ENCODE measurements at regions not wholly inside any gene's neighbourhood (a gene's known extent, or its start where the extent isn't known, plus 50 kb on each side); places are given as distances from the start of the nearest gene placed in this dataset.

DNA sequence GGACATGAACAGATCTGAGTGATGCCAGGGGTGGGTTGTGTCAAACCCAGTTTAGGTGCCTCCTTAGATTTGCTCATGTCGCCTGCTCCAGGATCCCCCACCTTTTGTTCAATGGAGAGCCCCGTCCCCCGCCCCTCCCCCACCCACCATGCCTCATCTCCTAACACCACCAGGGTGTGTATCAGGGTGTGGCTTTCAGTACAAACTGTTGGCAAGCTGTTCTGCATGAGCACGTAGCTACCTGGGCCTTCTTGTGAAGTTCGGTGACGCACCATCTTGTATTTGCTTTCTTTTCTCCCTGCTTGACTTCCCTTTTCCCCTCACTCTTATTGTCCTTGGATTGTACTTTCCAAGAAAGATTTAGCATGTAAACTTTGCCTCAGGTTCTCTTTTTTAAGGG, 94.8 kb downstream of the EBNA1BP2 start:
- Histone ChIP-seq H3K4me3 (ENCODE audit: low read depth in 2 of 2, low read length in 2 of 2) (no peak overlapping the region), H3K27ac (ENCODE audit: low read length) (no peak overlapping the region), H3K9me3 (ENCODE audit: control insufficient read depth, insufficient read depth, low read depth, low read length) (no peaks in the 10 kb centered on the region), H3K36me3 (ENCODE audit: control insufficient read depth, insufficient read depth, low read length) (no peaks in the 10 kb centered on the region), H3K4me1 (ENCODE audit: control insufficient read depth, insufficient read depth, low read length) (no peaks in the 10 kb centered on the region), H3K27me3 (ENCODE audit: control insufficient read depth, insufficient read depth, low read length) (no peaks in the 10 kb centered on the region)
- in situ Hi-C loops (cut with HindIII; ENCODE audit: low pct_unique_long_range_greater_than_20kb, low sequenced_read_pairs) = no loop called here
- TF ChIP-seq, protein P1, sequence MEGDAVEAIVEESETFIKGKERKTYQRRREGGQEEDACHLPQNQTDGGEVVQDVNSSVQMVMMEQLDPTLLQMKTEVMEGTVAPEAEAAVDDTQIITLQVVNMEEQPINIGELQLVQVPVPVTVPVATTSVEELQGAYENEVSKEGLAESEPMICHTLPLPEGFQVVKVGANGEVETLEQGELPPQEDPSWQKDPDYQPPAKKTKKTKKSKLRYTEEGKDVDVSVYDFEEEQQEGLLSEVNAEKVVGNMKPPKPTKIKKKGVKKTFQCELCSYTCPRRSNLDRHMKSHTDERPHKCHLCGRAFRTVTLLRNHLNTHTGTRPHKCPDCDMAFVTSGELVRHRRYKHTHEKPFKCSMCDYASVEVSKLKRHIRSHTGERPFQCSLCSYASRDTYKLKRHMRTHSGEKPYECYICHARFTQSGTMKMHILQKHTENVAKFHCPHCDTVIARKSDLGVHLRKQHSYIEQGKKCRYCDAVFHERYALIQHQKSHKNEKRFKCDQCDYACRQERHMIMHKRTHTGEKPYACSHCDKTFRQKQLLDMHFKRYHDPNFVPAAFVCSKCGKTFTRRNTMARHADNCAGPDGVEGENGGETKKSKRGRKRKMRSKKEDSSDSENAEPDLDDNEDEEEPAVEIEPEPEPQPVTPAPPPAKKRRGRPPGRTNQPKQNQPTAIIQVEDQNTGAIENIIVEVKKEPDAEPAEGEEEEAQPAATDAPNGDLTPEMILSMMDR (IDR thresholded peaks at IDR 0.05) = no peak
- TF ChIP-seq TCF7L2 (IDR thresholded peaks at IDR 0.05; ENCODE audit: low read depth, low read length) = no peak
- no peak for TF ChIP-seq SIN3A (IDR thresholded peaks at IDR 0.05; ENCODE audit: borderline replicate concordance, insufficient read depth, low read depth, low read length)
- TF ChIP-seq POLR2AphosphoS5 (IDR thresholded peaks at IDR 0.05; ENCODE audit: low read depth, low read length) = no peak
- TF ChIP-seq, protein P2, sequence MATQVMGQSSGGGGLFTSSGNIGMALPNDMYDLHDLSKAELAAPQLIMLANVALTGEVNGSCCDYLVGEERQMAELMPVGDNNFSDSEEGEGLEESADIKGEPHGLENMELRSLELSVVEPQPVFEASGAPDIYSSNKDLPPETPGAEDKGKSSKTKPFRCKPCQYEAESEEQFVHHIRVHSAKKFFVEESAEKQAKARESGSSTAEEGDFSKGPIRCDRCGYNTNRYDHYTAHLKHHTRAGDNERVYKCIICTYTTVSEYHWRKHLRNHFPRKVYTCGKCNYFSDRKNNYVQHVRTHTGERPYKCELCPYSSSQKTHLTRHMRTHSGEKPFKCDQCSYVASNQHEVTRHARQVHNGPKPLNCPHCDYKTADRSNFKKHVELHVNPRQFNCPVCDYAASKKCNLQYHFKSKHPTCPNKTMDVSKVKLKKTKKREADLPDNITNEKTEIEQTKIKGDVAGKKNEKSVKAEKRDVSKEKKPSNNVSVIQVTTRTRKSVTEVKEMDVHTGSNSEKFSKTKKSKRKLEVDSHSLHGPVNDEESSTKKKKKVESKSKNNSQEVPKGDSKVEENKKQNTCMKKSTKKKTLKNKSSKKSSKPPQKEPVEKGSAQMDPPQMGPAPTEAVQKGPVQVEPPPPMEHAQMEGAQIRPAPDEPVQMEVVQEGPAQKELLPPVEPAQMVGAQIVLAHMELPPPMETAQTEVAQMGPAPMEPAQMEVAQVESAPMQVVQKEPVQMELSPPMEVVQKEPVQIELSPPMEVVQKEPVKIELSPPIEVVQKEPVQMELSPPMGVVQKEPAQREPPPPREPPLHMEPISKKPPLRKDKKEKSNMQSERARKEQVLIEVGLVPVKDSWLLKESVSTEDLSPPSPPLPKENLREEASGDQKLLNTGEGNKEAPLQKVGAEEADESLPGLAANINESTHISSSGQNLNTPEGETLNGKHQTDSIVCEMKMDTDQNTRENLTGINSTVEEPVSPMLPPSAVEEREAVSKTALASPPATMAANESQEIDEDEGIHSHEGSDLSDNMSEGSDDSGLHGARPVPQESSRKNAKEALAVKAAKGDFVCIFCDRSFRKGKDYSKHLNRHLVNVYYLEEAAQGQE (IDR thresholded peaks at IDR 0.05; ENCODE audit: insufficient read depth in 1 of 2, low read depth in 2 of 2, low read length in 1 of 2) = no peak
- DNase-seq (ENCODE audit: low read depth, low spot score) = no peak
- ChIA-PET POLR2A (interaction anchor here (0.5 kb wide), 1 partner anchor 106 kb away, joined by 3 read pairs; no protein-coding TSS in a partner anchor), CTCF (no interaction called here)
- BruUV-seq (replicated peaks) = no TSS peak
- intact Hi-C loops (cut with micrococcal nuclease; ENCODE audit: unreplicated experiment) = no loop called here
- ATAC-seq = no peak

DNA sequence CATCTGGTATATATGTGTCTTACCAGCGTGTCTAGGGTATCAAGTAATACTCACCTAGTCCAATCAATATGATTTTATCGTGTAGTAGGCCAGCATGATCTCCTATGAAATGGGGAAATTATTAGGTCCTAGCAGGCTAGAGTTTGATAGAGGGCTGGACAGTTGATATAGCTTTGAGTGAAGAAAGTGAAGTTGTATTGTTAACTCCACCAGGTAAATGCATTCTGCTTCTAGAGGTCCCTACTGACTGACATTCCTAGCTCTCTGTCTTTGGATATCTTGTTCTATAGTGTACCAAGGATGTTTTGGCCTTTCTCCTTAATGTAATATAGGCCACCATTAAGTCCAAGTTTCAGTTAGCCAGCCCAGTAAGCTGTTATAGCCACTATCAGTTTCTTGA, 97.4 kb downstream of the EBNA1BP2 start:
- POLR2A ChIA-PET = interaction anchor here (0.6 kb wide), 1 partner anchor 112 kb away, joined by 7 read pairs; no protein-coding TSS in a partner anchor

More for the DNA sequence above, 97.4 kb downstream of the EBNA1BP2 start:
- no TSS peak for BruUV-seq (replicated peaks)
- Histone ChIP-seq H3K27me3 (ENCODE audit: control insufficient read depth, insufficient read depth, low read length) (no peaks in the 10 kb centered on the region), H3K4me3 (ENCODE audit: low read depth in 2 of 2, low read length in 2 of 2) (no peak overlapping the region), H3K4me1 (ENCODE audit: control insufficient read depth, insufficient read depth, low read length) (no peaks in the 10 kb centered on the region), H3K9me3 (ENCODE audit: control insufficient read depth, insufficient read depth, low read depth, low read length) (no peaks in the 10 kb centered on the region), H3K36me3 (ENCODE audit: control insufficient read depth, insufficient read depth, low read length) (no peaks in the 10 kb centered on the region), H3K27ac (ENCODE audit: low read length) (no peak overlapping the region)
- TF ChIP-seq, protein P2 (IDR thresholded peaks at IDR 0.05; ENCODE audit: insufficient read depth in 1 of 2, low read depth in 2 of 2, low read length in 1 of 2) = no peak
- TF ChIP-seq POLR2AphosphoS5 (IDR thresholded peaks at IDR 0.05; ENCODE audit: low read depth, low read length) = no peak
- no peak for TF ChIP-seq SIN3A (IDR thresholded peaks at IDR 0.05; ENCODE audit: borderline replicate concordance, insufficient read depth, low read depth, low read length)
- no peak for TF ChIP-seq TCF7L2 (IDR thresholded peaks at IDR 0.05; ENCODE audit: low read depth, low read length)
- TF ChIP-seq, protein P1 (IDR thresholded peaks at IDR 0.05) = no peak
- DNase-seq (ENCODE audit: low read depth, low spot score) (no peak), ATAC-seq (no peak)
- intact Hi-C loops (cut with micrococcal nuclease; ENCODE audit: unreplicated experiment) = loop anchor here (5.0 kb wide), 1 partner anchor 297 kb away; no protein-coding TSS in a partner anchor
- CTCF ChIA-PET = interaction anchor here (1.2 to 2.2 kb wide), 3 partner anchors 151 to 258 kb away, joined by 4 to 89 read pairs (median 25); no protein-coding TSS in a partner anchor
- in situ Hi-C loops (cut with HindIII; ENCODE audit: low pct_unique_long_range_greater_than_20kb, low sequenced_read_pairs) = no loop called here

Data from Panc1 (cell line).